AG09309 (cell line): ENCODE measurements at regions not wholly inside any gene's neighbourhood (a gene's known extent, or its start where the extent isn't known, plus 50 kb on each side); places are given as distances from the start of the nearest gene placed in this dataset.

Experiments
- DNase-seq: peaks from one replicate; pipeline ENCODE4 v3.0.0-alpha.2; 2010; ENCODE audit warnings: low read depth
- H3K4me3 ChIP-seq: 2 replicates; pipeline ENCODE4 v1.5.1; 2011; ENCODE audit warnings: mild to moderate bottlenecking, low read depth, low read length, moderate library complexity; ENCODE audit not compliant: control insufficient read depth
- CTCF ChIP-seq: IDR thresholded peaks from 2 replicates; pipeline ENCODE4 v1.5.1; 2011; ENCODE audit warnings: mild to moderate bottlenecking, low read depth, low read length, inconsistent platforms; ENCODE audit not compliant: insufficient read depth, control insufficient read depth; ENCODE audit errors: missing control alignments

GRCh38 chr7:70944516-70944915, 187.4 kb upstream of the GALNT17 start:
- TF ChIP-seq CTCF = no peak
- DNase-seq = no peak
- H3K4me3 ChIP-seq = no peak overlapping the region

- no peak overlapping the region for H3K4me3 ChIP-seq
- DNase-seq = no peak
- no peak for TF ChIP-seq CTCF
Observed at GRCh38 chr7:70947181-70947580, 184.8 kb upstream of the GALNT17 start.

- DNase-seq = no peak
- no peak overlapping the region for H3K4me3 ChIP-seq
- no peak for TF ChIP-seq CTCF
Observed at GRCh38 chr7:70949862-70950261, 182.1 kb upstream of the GALNT17 start.

GRCh38 chr7:70951271-70951962, 180.5 kb upstream of the GALNT17 start:
- no peak overlapping the region for H3K4me3 ChIP-seq
- no peak for DNase-seq
- TF ChIP-seq CTCF = no peak

GRCh38 chr7:70952311-70952710, 179.6 kb upstream of the GALNT17 start:
- DNase-seq = no peak
- no peak for TF ChIP-seq CTCF

GRCh38 chr7:70953331-70953741, 178.6 kb upstream of the GALNT17 start:
- no peak for TF ChIP-seq CTCF
- H3K4me3 ChIP-seq = no peak overlapping the region
- no peak for DNase-seq

More at GRCh38 chr7:70952311-70952710, 179.6 kb upstream of the GALNT17 start:
- H3K4me3 ChIP-seq = no peak overlapping the region
